Neuronal stem cell (in vitro differentiated cells): ENCODE measurements at regions not wholly inside any gene's neighbourhood (a gene's known extent, or its start where the extent isn't known, plus 50 kb on each side); places are given as distances from the start of the nearest gene placed in this dataset.

Experiments
- DNase-seq: peaks from one replicate; pipeline ENCODE4 v3.0.0-alpha.2; 2013; ENCODE audit warnings: low spot score
- H2AFZ ChIP-seq: one replicate; pipeline ENCODE4 v1.6.1; 2013; ENCODE audit warnings: mild to moderate bottlenecking, low read length, inconsistent platforms
- H2AK5ac ChIP-seq: 2 replicates; pipeline ENCODE4 v1.6.1; 2013; ENCODE audit warnings: low read depth, mild to moderate bottlenecking, inconsistent platforms, low read length, moderate library complexity, mixed read lengths
- H2BK120ac ChIP-seq: 2 replicates; pipeline ENCODE4 v1.6.1; 2013; ENCODE audit warnings: low read depth, mild to moderate bottlenecking, inconsistent platforms, low read length, moderate library complexity, mixed read lengths
- H2BK12ac ChIP-seq: one replicate; pipeline ENCODE4 v1.6.1; 2013; ENCODE audit warnings: low read length, inconsistent platforms
- H2BK15ac ChIP-seq: 2 replicates; pipeline ENCODE4 v1.6.1; 2013; ENCODE audit warnings: mild to moderate bottlenecking, low read length, inconsistent platforms, mixed read lengths
- H2BK5ac ChIP-seq: one replicate; pipeline ENCODE4 v1.6.1; 2013; ENCODE audit warnings: inconsistent platforms, mild to moderate bottlenecking, low read length, moderate library complexity
- H3K14ac ChIP-seq: one replicate; pipeline ENCODE4 v1.6.1; 2013; ENCODE audit warnings: low read length, inconsistent platforms
- H3K18ac ChIP-seq: 2 replicates; pipeline ENCODE4 v1.6.1; 2013; ENCODE audit warnings: low read length, inconsistent platforms
- H3K23ac ChIP-seq: 2 replicates; pipeline ENCODE4 v1.6.1; 2013; ENCODE audit warnings: low read depth, mild to moderate bottlenecking, mixed read lengths, low read length, inconsistent platforms; ENCODE audit not compliant: poor library complexity
- H3K27ac ChIP-seq: replicated peaks from 3 replicates; pipeline ENCODE4 v1.5.1; 2013; ENCODE audit warnings: low read length, inconsistent platforms
- H3K27me3 ChIP-seq, 3 experiments: 2 replicates each; pipeline ENCODE4 v1.6.1; 2013; ENCODE audit warnings: low read length in 3 of 3, mild to moderate bottlenecking in 2 of 3, inconsistent platforms in 1 of 3, low read depth in 1 of 3, mixed read lengths in 1 of 3, moderate library complexity in 1 of 3; ENCODE audit not compliant: control insufficient read depth in 3 of 3, insufficient read depth in 3 of 3
- H3K36me3 ChIP-seq, 2 donors: replicated peaks in 1 of 2; 2 replicates each; pipeline ENCODE4 v1.6.1; 2013; ENCODE audit warnings: low read length in 2 of 2; ENCODE audit not compliant: control insufficient read depth in 2 of 2, insufficient read depth in 2 of 2
- H3K4ac ChIP-seq: 2 replicates; pipeline ENCODE4 v1.6.1; 2013; ENCODE audit warnings: inconsistent platforms, mild to moderate bottlenecking, low read length, moderate library complexity
- H3K4me1 ChIP-seq, 2 donors: 1 replicate in 1 of 2; 2 replicates in 1 of 2; pipeline ENCODE4 v1.6.1; 2013; ENCODE audit warnings: low read length in 2 of 2, low read depth in 1 of 2; ENCODE audit not compliant: control insufficient read depth in 2 of 2, insufficient read depth in 1 of 2
- H3K4me2 ChIP-seq: one replicate; pipeline ENCODE4 v1.6.1; 2013; ENCODE audit warnings: mild to moderate bottlenecking, low read length, inconsistent platforms; ENCODE audit not compliant: insufficient read depth, poor library complexity, severe bottlenecking
- H3K4me3 ChIP-seq, 2 donors: 2 replicates each; pipeline ENCODE4 v1.5.1; 2013; ENCODE audit warnings: low read length in 2 of 2, mild to moderate bottlenecking in 2 of 2, inconsistent platforms in 1 of 2, moderate library complexity in 1 of 2
- H3K79me1 ChIP-seq: one replicate; pipeline ENCODE4 v1.6.1; 2013; ENCODE audit warnings: low read depth, mild to moderate bottlenecking, inconsistent platforms, low read length, moderate library complexity
- H3K9ac ChIP-seq: one replicate; pipeline ENCODE4 v1.6.1; 2013; ENCODE audit warnings: mild to moderate bottlenecking, low read depth, low read length, inconsistent platforms; ENCODE audit not compliant: poor library complexity
- H3K9me3 ChIP-seq, 2 donors: replicated peaks in 1 of 2; 2 replicates each; pipeline versions ENCODE3 to v1.6.1; 2013; ENCODE audit warnings: low read length in 2 of 2, mild to moderate bottlenecking in 2 of 2, inconsistent platforms in 1 of 2, low read depth in 1 of 2, mixed read lengths in 1 of 2, moderate library complexity in 1 of 2; ENCODE audit not compliant: control insufficient read depth in 2 of 2, insufficient read depth in 1 of 2
- H4K8ac ChIP-seq: one replicate; pipeline ENCODE4 v1.6.1; 2013; ENCODE audit warnings: low read depth, mild to moderate bottlenecking, inconsistent platforms, low read length, moderate library complexity
- H4K91ac ChIP-seq: one replicate; pipeline ENCODE4 v1.6.1; 2013; ENCODE audit warnings: low read length, low read depth, mild to moderate bottlenecking, inconsistent platforms; ENCODE audit not compliant: poor library complexity
- WGBS, 2 donors: extraction: QIAGEN DNeasy Blood & Tissue Kit; methylation state at CpG; one replicate each; pipeline ENCODE4 v1.1.7; 2013; ENCODE audit warnings: missing lambda C conversion rate in 2 of 2, mixed read lengths in 1 of 2; ENCODE audit not compliant: insufficient read length in 2 of 2, insufficient replicate concordance in 1 of 2; ENCODE audit errors: extremely low coverage in 2 of 2; 5-methylcytosine and 5-hydroxymethylcytosine counted together

GRCh38 chr3:88239870-88240269, 90.1 kb downstream of the C3orf38 start:
- H2BK15ac ChIP-seq = no peak overlapping the region
- H3K9ac ChIP-seq = no peak overlapping the region
- H3K18ac ChIP-seq = no peak overlapping the region
- no peak overlapping the region for H2AFZ ChIP-seq
- no peak overlapping the region for H3K14ac ChIP-seq
- H3K4ac ChIP-seq = no peak overlapping the region
- no peaks in the 10 kb centered on the region for H3K27me3 ChIP-seq
- H4K91ac ChIP-seq = no peak overlapping the region
- no peaks in the 10 kb centered on the region for H3K36me3 ChIP-seq
- H3K4me2 ChIP-seq = no peak overlapping the region
- H2AK5ac ChIP-seq = no peak overlapping the region
- no peak overlapping the region for H3K23ac ChIP-seq
- H2BK5ac ChIP-seq = no peak overlapping the region
- no peaks in the 10 kb centered on the region for H3K79me1 ChIP-seq
- H3K27ac ChIP-seq = no peak overlapping the region
- no peak for DNase-seq
- WGBS, 2 donors = no CpG with 5 or more reads among the region's 4 CpGs
- peaks cover 0 to 14% of the 10 kb centered on the region in 2 donors for H3K4me1 ChIP-seq
- H4K8ac ChIP-seq = no peak overlapping the region
- no peak overlapping the region for H2BK120ac ChIP-seq
- no peaks in the 10 kb centered on the region for H3K9me3 ChIP-seq
- H2BK12ac ChIP-seq = no peak overlapping the region
- H3K4me3 ChIP-seq = no peak overlapping the region

GRCh38 chr3:88248658-88249057, 98.9 kb downstream of the C3orf38 start:
- H4K8ac ChIP-seq = no peak overlapping the region
- no peaks in the 10 kb centered on the region for H3K79me1 ChIP-seq
- no peak overlapping the region for H3K4me2 ChIP-seq
- H4K91ac ChIP-seq = no peak overlapping the region
- H3K27me3 ChIP-seq = no peaks in the 10 kb centered on the region
- H3K9me3 ChIP-seq = no peaks in the 10 kb centered on the region
- no peak overlapping the region for H3K27ac ChIP-seq
- H2BK5ac ChIP-seq = no peak overlapping the region
- no peak overlapping the region for H3K14ac ChIP-seq
- H3K4me3 ChIP-seq = no peak overlapping the region
- no peak overlapping the region for H2BK120ac ChIP-seq
- H3K9ac ChIP-seq = no peak overlapping the region
- DNase-seq = no peak
- H2AFZ ChIP-seq = no peak overlapping the region
- no peaks in the 10 kb centered on the region for H3K36me3 ChIP-seq
- no peaks in the 10 kb centered on the region for H3K4me1 ChIP-seq
- no peak overlapping the region for H3K23ac ChIP-seq
- H2BK12ac ChIP-seq = no peak overlapping the region
- no peak overlapping the region for H3K4ac ChIP-seq
- no peak overlapping the region for H2AK5ac ChIP-seq
- no peak overlapping the region for H3K18ac ChIP-seq
- no peak overlapping the region for H2BK15ac ChIP-seq

- Histone ChIP-seq H3K79me1 (no peaks in the 10 kb centered on the region), H4K91ac (no peak overlapping the region), H3K4ac (no peak overlapping the region), H3K9me3 (no peaks in the 10 kb centered on the region), H3K4me3 (no peak overlapping the region), H3K27ac (no peak overlapping the region), H3K18ac (no peak overlapping the region), H3K14ac (no peak overlapping the region), H2AFZ (no peak overlapping the region), H3K23ac (no peak overlapping the region), H4K8ac (no peak overlapping the region), H2BK12ac (no peak overlapping the region), H3K36me3 (no peaks in the 10 kb centered on the region), H3K4me1 (no peaks in the 10 kb centered on the region), H2BK5ac (no peak overlapping the region), H3K9ac (no peak overlapping the region), H2AK5ac (no peak overlapping the region), H3K27me3 (no peaks in the 10 kb centered on the region), H2BK15ac (no peak overlapping the region), H3K4me2 (no peak overlapping the region), H2BK120ac (no peak overlapping the region)
- WGBS, 2 donors = no CpG with 5 or more reads among the region's 4 CpGs
- DNase-seq = no peak
Measured at GRCh38 chr3:88259045-88259444, 109.3 kb downstream of the C3orf38 start.

- Histone ChIP-seq H3K18ac (no peak overlapping the region), H3K9ac (no peak overlapping the region), H3K27ac (no peak overlapping the region), H2BK15ac (no peak overlapping the region), H3K27me3 (no peaks in the 10 kb centered on the region), H3K4me1 (no peaks in the 10 kb centered on the region), H3K79me1 (no peaks in the 10 kb centered on the region), H3K36me3 (no peaks in the 10 kb centered on the region), H3K23ac (no peak overlapping the region), H2BK120ac (no peak overlapping the region), H3K4me2 (no peak overlapping the region), H4K8ac (no peak overlapping the region), H3K14ac (no peak overlapping the region), H3K9me3 (no peaks in the 10 kb centered on the region), H2BK12ac (no peak overlapping the region), H4K91ac (no peak overlapping the region), H3K4ac (no peak overlapping the region), H3K4me3 (no peak overlapping the region), H2AFZ (no peak overlapping the region), H2AK5ac (no peak overlapping the region), H2BK5ac (no peak overlapping the region)
- DNase-seq = no peak
- no CpG with 5 or more reads among the region's 4 CpGs for WGBS, 2 donors
Measured at GRCh38 chr3:88262527-88262926, 112.8 kb downstream of the C3orf38 start.
